ENCODE measurements at regions not wholly inside any gene's neighbourhood (a gene's known extent, or its start where the extent isn't known, plus 50 kb on each side); places are given as distances from the start of the nearest gene placed in this dataset.
"Not testable (repeated sequence)": the region's sequence is repeated elsewhere in the genome, so short reads cannot be mapped to it uniquely, and the experiment has no call there.

DNA sequence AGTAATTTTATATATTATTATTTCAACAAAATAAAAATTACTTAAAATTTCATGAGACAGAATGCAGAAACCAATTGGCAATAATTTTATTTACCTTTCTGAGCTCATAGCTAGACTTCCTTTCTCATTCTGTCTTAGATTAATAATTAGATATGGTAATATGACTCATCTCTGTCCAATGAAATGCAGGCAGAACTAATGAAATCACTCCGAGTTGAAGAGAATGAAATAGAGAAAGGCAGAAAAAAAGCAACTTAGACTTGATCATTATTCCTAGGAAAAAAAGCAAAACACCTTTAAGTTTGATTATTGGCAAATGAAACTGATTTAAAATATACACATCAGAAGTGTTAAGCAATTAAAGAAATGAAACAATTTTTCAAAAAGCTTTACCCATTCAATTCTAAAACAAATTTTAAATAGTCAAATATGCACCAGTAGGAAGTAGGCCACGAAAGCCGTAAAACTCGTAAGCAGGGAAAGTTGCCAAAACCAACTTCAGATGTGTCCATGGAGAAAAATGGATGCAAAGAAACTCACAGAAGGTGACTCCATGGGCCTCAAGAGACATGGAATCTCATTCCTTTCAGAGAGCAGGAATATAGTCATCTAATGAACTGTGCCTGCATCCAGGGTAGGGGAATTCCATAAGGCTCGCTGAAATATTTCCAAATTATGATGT lies 293.8 kb upstream of the RGS17 start:
- Mint-ChIP-seq H3K9me3 (peaks cover 3% of the 10 kb centered on the region), H3K27me3 (no peaks in the 10 kb centered on the region), H3K27ac (no peak overlapping the region), H3K36me3 (no peaks in the 10 kb centered on the region), H3K4me3 (no peak overlapping the region), H3K4me1 (ENCODE audit: low read depth in 2 of 2) (no peaks in the 10 kb centered on the region)
- DNase-seq (ENCODE audit: low spot score) (no peak), ATAC-seq (no peak)

DNA sequence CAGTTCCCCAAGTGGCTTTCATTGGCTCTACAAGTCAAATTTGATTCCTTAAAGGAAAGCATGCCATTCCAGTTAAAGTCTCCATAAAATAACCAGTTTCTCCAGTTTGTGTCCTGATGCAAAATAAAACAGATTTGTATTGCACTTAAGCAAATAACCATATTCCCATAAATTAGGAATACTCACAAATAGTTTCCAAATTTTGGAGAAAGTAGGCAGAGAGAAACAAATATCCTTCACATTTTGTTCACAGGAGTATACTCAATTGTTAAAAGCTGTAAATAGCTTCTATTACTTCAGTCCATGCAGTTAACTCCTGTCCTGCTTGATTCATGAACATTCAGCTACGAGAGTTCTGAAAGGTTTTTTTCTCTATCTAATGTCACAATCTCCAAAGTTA lies 281.4 kb upstream of the RGS17 start:
- Mint-ChIP-seq H3K27me3 (no peaks in the 10 kb centered on the region), H3K4me3 (no peak overlapping the region), H3K4me1 (ENCODE audit: low read depth in 2 of 2) (no peaks in the 10 kb centered on the region), H3K27ac (no peak overlapping the region), H3K36me3 (no peaks in the 10 kb centered on the region), H3K9me3 (peaks cover 4% of the 10 kb centered on the region)
- DNase-seq (ENCODE audit: low spot score) (no peak), ATAC-seq (no peak)

DNA sequence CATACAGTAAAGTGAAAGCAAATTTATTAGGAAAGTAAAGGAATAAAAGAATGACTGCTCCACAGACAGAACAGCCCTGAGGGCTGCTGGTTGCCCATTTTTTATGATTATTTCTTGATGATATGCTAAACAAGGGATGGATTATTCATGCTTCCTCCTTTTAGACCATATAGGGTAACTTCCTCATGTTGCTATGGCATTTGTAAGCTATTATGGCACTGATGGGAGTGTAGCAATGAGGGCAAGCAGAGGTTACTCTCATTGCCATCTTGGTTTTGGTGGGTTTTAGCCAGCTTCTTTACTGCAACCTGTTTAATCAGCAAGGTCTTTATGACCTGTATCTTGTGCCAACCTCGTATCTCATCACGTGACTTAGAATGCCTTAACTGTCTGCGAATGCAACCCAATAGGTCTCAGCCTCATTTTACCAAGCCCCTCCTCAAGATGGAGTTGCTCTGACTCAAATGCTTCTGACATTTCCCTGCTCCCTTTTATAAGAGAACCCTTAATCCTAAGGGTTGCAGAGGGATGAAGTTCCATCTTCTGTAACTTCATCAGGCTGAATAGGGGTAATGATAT lies 280.1 kb upstream of the RGS17 start:
- Mint-ChIP-seq H3K27me3 (no peaks in the 10 kb centered on the region), H3K4me1 (ENCODE audit: low read depth in 2 of 2) (no peaks in the 10 kb centered on the region), H3K4me3 (no peak overlapping the region), H3K36me3 (no peaks in the 10 kb centered on the region), H3K9me3 (peaks cover 7% of the 10 kb centered on the region), H3K27ac (no peak overlapping the region)
- no peak for DNase-seq (ENCODE audit: low spot score)
- ATAC-seq = no peak

DNA sequence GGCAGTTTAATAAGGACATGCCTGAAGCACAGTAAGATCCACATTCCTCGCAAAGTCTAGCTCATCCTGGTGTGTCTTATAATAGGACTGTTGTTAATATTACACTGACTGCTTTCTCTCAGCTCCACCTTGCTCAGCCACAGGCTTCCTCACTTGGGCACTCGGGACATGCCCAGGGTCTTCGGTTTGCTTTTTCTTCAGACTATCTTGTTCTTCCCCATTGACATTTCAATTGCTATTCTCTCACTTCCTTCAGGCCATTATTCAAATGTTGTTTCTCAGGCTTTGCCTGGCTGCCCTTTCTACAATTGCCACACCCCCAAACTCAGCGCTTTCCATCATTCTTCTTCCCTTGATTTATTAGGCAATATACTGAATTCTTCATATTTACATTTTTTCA lies 274.8 kb upstream of the RGS17 start:
- no peaks in the 10 kb centered on the region for H3K36me3 Mint-ChIP-seq
- H3K27ac Mint-ChIP-seq = no peak overlapping the region
- no peak for ATAC-seq
- no peaks in the 10 kb centered on the region for H3K27me3 Mint-ChIP-seq
- H3K4me3 Mint-ChIP-seq = no peak overlapping the region
- DNase-seq (ENCODE audit: low spot score) = no peak
- H3K4me1 Mint-ChIP-seq (ENCODE audit: low read depth in 2 of 2) = no peaks in the 10 kb centered on the region
- H3K9me3 Mint-ChIP-seq = peaks cover 8% of the 10 kb centered on the region

DNA sequence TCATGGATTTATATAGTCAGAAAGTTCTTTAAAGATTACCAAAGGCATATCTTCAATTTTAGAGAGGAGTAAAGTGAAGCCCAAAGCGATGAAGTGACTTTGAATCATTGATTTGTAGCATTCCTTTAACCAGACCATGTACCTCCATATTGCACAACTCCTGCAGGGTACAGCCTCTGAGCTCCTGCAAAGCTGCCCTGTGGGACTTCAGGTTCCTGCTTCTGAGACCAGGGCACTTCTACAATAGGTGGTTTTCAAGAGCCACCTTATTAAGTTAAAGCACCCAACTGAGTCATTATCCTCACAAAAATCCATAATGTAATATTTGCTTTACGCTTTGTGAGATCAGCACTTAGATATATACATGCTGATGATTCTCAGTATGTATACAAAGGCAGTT lies 270.7 kb upstream of the RGS17 start:
- no peak overlapping the region for H3K4me3 Mint-ChIP-seq
- no peaks in the 10 kb centered on the region for H3K4me1 Mint-ChIP-seq (ENCODE audit: low read depth in 2 of 2)
- DNase-seq (ENCODE audit: low spot score) = no peak
- ATAC-seq = no peak
- H3K9me3 Mint-ChIP-seq = peaks cover 9% of the 10 kb centered on the region
- no peaks in the 10 kb centered on the region for H3K27me3 Mint-ChIP-seq
- no peak overlapping the region for H3K27ac Mint-ChIP-seq
- no peaks in the 10 kb centered on the region for H3K36me3 Mint-ChIP-seq

DNA sequence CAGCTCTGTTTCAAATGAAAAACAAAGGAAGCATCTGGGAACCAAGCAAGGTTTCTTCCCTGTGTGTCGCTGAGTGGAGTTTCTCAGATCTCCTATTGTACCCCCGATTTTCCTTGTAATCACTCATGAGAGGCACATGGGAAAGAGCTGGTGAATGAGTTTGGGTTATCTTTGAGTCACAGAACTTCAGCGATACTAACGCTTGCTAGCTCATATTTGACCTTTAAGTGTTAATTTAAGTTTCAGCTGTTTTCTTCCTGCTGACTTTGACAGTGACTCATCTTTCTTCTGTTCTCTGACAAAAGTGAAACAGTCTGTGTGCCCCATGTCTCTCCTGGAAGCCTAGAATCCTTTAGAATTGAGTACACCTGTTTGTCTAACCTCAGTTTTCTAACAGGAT lies 261.1 kb upstream of the RGS17 start:
- no peaks in the 10 kb centered on the region for H3K27me3 Mint-ChIP-seq
- ATAC-seq = no peak
- H3K9me3 Mint-ChIP-seq = peaks cover 6% of the 10 kb centered on the region
- no peak for DNase-seq (ENCODE audit: low spot score)
- no peak overlapping the region for H3K4me3 Mint-ChIP-seq
- H3K4me1 Mint-ChIP-seq (ENCODE audit: low read depth in 2 of 2) = no peaks in the 10 kb centered on the region
- no peaks in the 10 kb centered on the region for H3K36me3 Mint-ChIP-seq
- H3K27ac Mint-ChIP-seq = no peak overlapping the region

DNA sequence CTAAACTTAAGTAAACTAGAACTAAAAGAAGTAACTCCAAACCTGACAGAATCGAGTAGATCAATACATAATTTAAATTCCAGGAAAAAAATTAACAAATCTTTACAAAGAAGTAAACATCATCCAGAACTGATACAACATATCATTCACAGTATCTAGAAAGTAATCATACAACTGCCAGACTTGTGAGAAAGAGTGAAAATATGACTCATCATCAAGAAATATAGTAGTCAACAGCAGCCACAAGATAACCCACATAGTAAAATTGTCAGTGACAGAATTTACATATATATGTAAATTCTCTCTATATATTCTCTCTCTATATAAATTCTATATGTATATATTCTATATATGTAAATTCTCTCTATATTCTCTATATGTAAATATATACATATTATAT lies 242.8 kb upstream of the RGS17 start:
- Mint-ChIP-seq H3K4me1 (ENCODE audit: low read depth in 2 of 2) (no peaks in the 10 kb centered on the region), H3K27me3 (no peaks in the 10 kb centered on the region), H3K36me3 (no peaks in the 10 kb centered on the region), H3K27ac (no peak overlapping the region), H3K9me3 (no peaks in the 10 kb centered on the region), H3K4me3 (no peak overlapping the region)
- DNase-seq (ENCODE audit: low spot score) = no peak
- no peak for ATAC-seq

DNA sequence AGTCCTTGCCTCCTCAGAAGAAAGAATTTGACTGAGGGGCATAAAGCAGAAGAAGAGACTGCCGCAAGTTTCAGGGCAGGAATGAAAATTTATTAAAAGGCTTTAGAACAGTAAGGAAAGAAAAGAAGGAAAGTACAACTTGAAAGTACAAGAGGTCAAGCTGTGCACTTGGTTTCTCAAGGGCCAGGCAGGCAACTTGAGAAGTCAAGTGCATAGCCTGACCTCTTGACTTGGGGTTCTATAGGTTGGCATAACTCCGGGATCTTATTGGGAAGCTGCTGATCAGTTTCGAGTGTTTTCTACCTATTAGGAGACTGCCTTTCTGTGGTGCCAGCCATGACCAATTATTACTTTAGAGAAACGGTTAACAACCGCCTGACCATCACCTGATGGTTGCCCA lies 237.0 kb upstream of the RGS17 start:
- ATAC-seq = no peak
- no peak for DNase-seq (ENCODE audit: low spot score)
- H3K27me3 Mint-ChIP-seq = no peaks in the 10 kb centered on the region
- H3K9me3 Mint-ChIP-seq = no peaks in the 10 kb centered on the region
- no peaks in the 10 kb centered on the region for H3K4me1 Mint-ChIP-seq (ENCODE audit: low read depth in 2 of 2)
- no peaks in the 10 kb centered on the region for H3K36me3 Mint-ChIP-seq
- H3K27ac Mint-ChIP-seq = no peak overlapping the region
- H3K4me3 Mint-ChIP-seq = no peak overlapping the region

DNA sequence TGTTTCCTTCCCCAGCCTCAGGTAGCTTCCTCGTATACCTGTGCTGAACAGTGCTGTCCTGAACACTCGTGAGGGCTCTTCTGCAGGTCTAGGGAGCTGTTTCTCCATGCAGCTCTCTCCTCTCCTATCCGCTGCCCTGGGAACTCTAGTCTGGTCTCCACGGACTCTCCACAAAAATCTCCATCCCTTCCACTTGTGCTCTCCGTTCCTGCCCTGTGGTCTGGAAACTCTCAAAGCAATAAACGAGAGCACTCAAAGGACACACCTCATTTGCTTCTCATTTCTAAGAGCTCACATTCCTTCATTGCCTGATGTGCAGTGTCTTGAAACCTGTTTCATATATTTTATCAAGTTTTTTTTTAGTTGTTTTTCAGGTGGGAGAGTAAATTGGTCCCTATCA lies 235.9 kb upstream of the RGS17 start:
- H3K27me3 Mint-ChIP-seq = no peaks in the 10 kb centered on the region
- no peaks in the 10 kb centered on the region for H3K4me1 Mint-ChIP-seq (ENCODE audit: low read depth in 2 of 2)
- DNase-seq (ENCODE audit: low spot score) (no peak), ATAC-seq (no peak)
- H3K4me3 Mint-ChIP-seq = no peak overlapping the region
- H3K36me3 Mint-ChIP-seq = no peaks in the 10 kb centered on the region
- H3K9me3 Mint-ChIP-seq = no peaks in the 10 kb centered on the region
- H3K27ac Mint-ChIP-seq = no peak overlapping the region

DNA sequence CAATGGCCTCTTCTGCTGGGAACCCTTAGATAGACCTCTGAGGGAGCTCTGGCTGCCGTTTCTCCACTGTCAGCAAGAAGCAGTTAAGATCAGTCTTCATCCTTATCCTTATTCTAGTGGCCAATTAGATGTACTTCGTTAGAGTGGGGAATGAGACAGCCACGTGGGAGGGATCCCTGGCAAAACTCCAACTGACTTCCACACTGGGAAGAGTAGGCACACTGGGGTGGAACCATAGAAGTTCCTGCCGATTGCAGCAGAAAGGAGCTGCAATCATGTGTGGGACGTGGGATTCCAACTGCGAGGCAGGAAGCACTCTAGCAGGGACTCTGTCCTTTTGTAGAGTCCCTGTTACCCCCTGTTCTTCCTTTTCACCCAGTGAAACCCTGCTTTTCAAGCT lies 226.3 kb upstream of the RGS17 start:
- peaks cover 3% of the 10 kb centered on the region for H3K9me3 Mint-ChIP-seq
- no peak overlapping the region for H3K4me3 Mint-ChIP-seq
- H3K27ac Mint-ChIP-seq = no peak overlapping the region
- DNase-seq (ENCODE audit: low spot score) = no peak
- H3K4me1 Mint-ChIP-seq (ENCODE audit: low read depth in 2 of 2) = no peaks in the 10 kb centered on the region
- ATAC-seq = no peak
- no peaks in the 10 kb centered on the region for H3K36me3 Mint-ChIP-seq
- no peaks in the 10 kb centered on the region for H3K27me3 Mint-ChIP-seq

DNA sequence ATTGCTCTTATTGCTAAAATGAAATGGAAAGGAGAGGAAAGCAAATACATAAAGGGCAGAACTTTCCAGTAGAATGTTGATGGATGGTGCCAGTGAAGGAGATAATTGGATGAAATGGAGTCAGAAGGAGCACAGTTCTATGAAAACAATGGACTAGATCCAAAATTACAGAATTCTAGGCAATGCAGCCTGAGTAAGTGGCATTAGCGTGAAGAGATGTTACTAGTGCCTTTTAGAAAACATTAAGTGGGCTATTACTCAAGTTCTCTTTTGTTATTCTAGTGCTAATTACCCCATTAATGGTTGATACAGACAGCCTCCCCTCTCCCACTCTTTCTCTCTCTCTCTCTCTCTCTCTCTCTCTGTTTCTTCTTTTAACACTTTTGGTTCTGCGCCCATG lies 209.5 kb upstream of the RGS17 start:
- Mint-ChIP-seq H3K27me3 (no peaks in the 10 kb centered on the region), H3K9me3 (no peaks in the 10 kb centered on the region), H3K36me3 (no peaks in the 10 kb centered on the region), H3K27ac (no peak overlapping the region), H3K4me1 (ENCODE audit: low read depth in 2 of 2) (no peaks in the 10 kb centered on the region), H3K4me3 (no peak overlapping the region)
- DNase-seq (ENCODE audit: low spot score) = no peak
- no peak for ATAC-seq

DNA sequence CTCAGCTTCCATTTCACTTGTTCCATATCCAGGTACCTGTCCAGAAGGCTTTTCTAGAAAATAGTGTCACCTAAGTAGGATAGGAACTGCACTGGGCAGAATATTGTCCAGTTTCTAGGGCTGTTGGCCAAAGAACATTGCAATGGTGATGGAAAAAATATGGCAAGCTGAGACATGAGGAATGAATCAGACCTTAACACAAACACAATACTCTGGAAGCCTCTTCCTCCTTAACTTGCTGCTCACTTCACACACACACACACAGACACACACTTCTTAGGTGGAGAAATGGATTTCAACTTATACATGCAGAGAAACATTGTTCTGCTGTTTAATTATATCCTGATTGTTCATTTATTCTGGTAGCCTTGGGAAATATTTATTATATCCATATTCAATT lies 203.0 kb upstream of the RGS17 start:
- ATAC-seq = no peak
- DNase-seq (ENCODE audit: low spot score) = no peak
- H3K27ac Mint-ChIP-seq = no peak overlapping the region
- no peaks in the 10 kb centered on the region for H3K4me1 Mint-ChIP-seq (ENCODE audit: low read depth in 2 of 2)
- H3K9me3 Mint-ChIP-seq = peaks cover 4% of the 10 kb centered on the region
- no peak overlapping the region for H3K4me3 Mint-ChIP-seq
- H3K36me3 Mint-ChIP-seq = no peaks in the 10 kb centered on the region
- H3K27me3 Mint-ChIP-seq = no peaks in the 10 kb centered on the region

DNA sequence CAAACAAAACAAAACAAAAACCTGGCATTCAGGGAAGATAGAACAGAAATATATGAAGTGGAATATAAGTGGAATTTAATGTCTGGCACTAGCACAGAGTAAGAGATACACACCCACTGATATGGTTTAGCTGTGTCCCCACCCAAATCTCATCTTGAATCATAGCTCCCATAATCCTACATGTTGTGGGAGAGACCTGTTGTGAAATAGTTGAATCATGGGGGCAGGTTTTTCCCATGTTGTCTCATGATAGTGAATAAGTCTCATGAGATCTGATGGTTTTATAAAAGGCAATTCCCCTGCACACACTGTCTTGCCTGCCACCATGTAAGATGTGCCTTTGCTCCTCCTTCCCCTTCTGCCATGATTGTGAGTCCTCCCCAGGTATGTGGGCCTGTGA lies 200.1 kb upstream of the RGS17 start:
- not testable (repeated sequence) for H3K4me1 Mint-ChIP-seq (ENCODE audit: low read depth in 2 of 2); H3K9me3 Mint-ChIP-seq; ATAC-seq; H3K4me3 Mint-ChIP-seq; H3K36me3 Mint-ChIP-seq; H3K27ac Mint-ChIP-seq; DNase-seq (ENCODE audit: low spot score); H3K27me3 Mint-ChIP-seq

DNA sequence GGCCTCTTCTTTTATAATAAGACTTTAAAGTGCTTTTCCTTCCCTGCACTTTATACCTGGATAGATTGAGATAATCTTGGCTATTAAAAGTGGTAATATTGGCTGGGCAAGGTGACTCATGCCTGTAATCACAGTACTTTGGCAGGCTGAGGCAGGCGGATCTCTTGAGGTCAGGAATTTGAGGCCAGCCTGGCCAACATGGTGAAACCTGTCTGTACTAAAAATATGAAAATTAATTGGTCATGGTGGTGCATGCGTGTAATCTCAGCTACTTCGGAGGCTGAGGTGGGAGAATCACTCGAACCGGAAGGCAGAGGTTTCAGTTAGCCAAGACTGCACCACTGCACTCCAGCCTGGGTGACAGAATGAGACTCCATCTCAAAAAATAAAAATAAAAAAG lies 197.1 kb upstream of the RGS17 start:
- Mint-ChIP-seq H3K27ac (no peak overlapping the region), H3K4me1 (ENCODE audit: low read depth in 2 of 2) (no peaks in the 10 kb centered on the region), H3K4me3 (no peak overlapping the region), H3K9me3 (peaks cover 4% of the 10 kb centered on the region), H3K36me3 (no peaks in the 10 kb centered on the region), H3K27me3 (no peaks in the 10 kb centered on the region)
- DNase-seq (ENCODE audit: low spot score) (no peak), ATAC-seq (no peak)

DNA sequence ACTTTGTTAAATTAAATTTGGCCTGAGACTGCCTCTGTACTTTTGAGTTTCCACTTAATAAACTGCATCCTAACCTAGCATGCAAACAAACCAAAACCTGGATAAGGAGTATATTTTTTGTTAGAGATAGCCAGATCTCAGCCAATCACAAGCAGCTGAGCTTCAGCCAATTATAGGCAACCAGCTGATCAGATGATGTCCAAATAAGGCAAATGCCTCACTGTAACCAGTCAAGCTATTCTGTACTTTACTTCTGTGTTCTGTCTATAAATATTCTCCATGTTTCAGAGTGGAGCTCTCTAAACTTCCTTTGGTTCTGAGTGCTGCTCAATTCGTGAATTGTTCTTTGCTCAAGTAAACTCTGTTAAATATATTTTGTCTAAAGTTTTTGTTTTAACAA lies 194.6 kb upstream of the RGS17 start:
- Mint-ChIP-seq H3K9me3 (peaks cover 4% of the 10 kb centered on the region), H3K4me3 (no peak overlapping the region), H3K27ac (no peak overlapping the region), H3K4me1 (ENCODE audit: low read depth in 2 of 2) (no peaks in the 10 kb centered on the region), H3K27me3 (no peaks in the 10 kb centered on the region), H3K36me3 (no peaks in the 10 kb centered on the region)
- ATAC-seq = no peak
- DNase-seq (ENCODE audit: low spot score) = no peak
